Muscle layer of duodenum (tissue), 2 donors: ENCODE measurements at regions not wholly inside any gene's neighbourhood (a gene's known extent, or its start where the extent isn't known, plus 50 kb on each side); places are given as distances from the start of the nearest gene placed in this dataset.

Experiments used
- H3K27ac ChIP-seq: one replicate; pipeline ENCODE4 v1.7.0; 2013; ENCODE audit warnings: mild to moderate bottlenecking, low read length
- H3K27me3 ChIP-seq: one replicate; pipeline ENCODE4 v1.7.0; 2013; ENCODE audit warnings: low read depth, mild to moderate bottlenecking, control low read depth, low read length
- H3K36me3 ChIP-seq, 2 donors: one replicate each; pipeline ENCODE4 v1.7.0; 2013; ENCODE audit warnings: low read length in 2 of 2, control low read depth in 1 of 2, mild to moderate bottlenecking in 1 of 2; ENCODE audit not compliant: insufficient read depth in 2 of 2, control insufficient read depth in 1 of 2
- H3K4me1 ChIP-seq, 2 donors: one replicate each; pipeline ENCODE4 v1.7.0; 2013; ENCODE audit warnings: low read length in 2 of 2, mild to moderate bottlenecking in 2 of 2, control low read depth in 1 of 2, moderate library complexity in 1 of 2; ENCODE audit not compliant: insufficient read depth in 2 of 2, control insufficient read depth in 1 of 2
- H3K4me3 ChIP-seq, 2 donors: one replicate each; pipeline ENCODE4 v1.7.0; 2013; ENCODE audit warnings: low read length in 2 of 2, low read depth in 1 of 2, mild to moderate bottlenecking in 1 of 2
- H3K9me3 ChIP-seq, 2 donors: one replicate each; pipeline ENCODE4 v1.7.0; 2013; ENCODE audit warnings: low read length in 2 of 2, control low read depth in 1 of 2, mild to moderate bottlenecking in 1 of 2; ENCODE audit not compliant: control insufficient read depth in 1 of 2
- donor health status: healthy.

DNA sequence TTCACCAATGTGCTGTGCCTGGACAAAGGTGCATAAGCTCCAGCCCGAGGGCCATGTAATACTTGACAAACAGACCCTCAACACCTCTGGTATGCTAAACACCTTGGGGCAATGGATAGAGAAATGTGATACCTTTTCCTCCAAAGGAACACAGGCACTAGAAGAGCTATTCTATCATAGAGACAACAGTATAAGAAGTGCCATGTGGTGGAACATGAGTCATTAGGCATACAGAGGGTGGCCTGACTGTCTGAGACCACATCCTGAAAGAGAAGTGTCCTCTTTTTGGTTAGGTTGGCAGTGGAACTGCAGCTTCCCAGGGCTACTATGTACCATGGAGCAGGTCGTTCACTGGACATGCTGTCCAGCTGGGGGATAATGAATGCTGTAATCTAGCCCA, 153.9 kb downstream of the INSIG2 start:
- no peak overlapping the region for H3K27ac ChIP-seq
- H3K27me3 ChIP-seq: no peaks in the 10 kb centered on the region
- no peaks in the 10 kb centered on the region for H3K36me3 ChIP-seq
- no peaks in the 10 kb centered on the region for H3K4me1 ChIP-seq
- no peaks in the 10 kb centered on the region for H3K9me3 ChIP-seq
- no peak overlapping the region for H3K4me3 ChIP-seq

GRCh38 chr2:118241128-118241527, 152.9 kb downstream of the INSIG2 start:
- Histone ChIP-seq H3K9me3 (no peaks in the 10 kb centered on the region), H3K27me3 (no peaks in the 10 kb centered on the region), H3K4me3 (no peak overlapping the region), H3K4me1 (no peaks in the 10 kb centered on the region), H3K27ac (no peak overlapping the region), H3K36me3 (no peaks in the 10 kb centered on the region)

- H3K4me1 ChIP-seq: no peaks in the 10 kb centered on the region
- H3K4me3 ChIP-seq: no peak overlapping the region
- H3K27me3 ChIP-seq: no peaks in the 10 kb centered on the region
- H3K9me3 ChIP-seq: no peaks in the 10 kb centered on the region
- H3K36me3 ChIP-seq: no peaks in the 10 kb centered on the region
- no peak overlapping the region for H3K27ac ChIP-seq
Measured at GRCh38 chr2:118240276-118240675, 152.0 kb downstream of the INSIG2 start.

- Histone ChIP-seq H3K4me3 (no peak overlapping the region), H3K27ac (no peak overlapping the region), H3K36me3 (no peaks in the 10 kb centered on the region), H3K9me3 (no peaks in the 10 kb centered on the region), H3K27me3 (no peaks in the 10 kb centered on the region), H3K4me1 (no peaks in the 10 kb centered on the region)
Measured at GRCh38 chr2:118239284-118239683, 151.0 kb downstream of the INSIG2 start.

DNA sequence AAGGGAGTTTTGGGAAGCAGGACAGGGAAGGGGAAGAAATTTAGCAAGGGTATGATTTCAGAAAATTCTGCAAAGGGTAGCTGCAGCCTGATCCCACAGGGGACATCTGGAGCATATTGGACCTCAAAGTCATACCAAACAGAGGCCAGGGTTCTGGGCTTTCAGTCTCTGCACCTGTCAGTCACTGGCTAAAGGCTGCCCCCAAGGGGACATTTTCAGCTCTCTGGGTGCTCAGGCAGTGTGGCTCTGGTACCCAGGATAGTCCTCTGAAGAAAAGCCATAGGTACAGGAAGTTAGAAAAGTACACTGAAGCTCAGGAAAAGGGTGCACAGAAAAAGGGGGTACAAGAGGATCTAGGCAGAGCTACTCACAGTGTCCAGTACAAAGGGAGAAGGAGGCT, 149.2 kb downstream of the INSIG2 start:
- H3K4me3 ChIP-seq: no peak overlapping the region
- no peak overlapping the region for H3K27ac ChIP-seq
- H3K36me3 ChIP-seq: no peaks in the 10 kb centered on the region
- no peaks in the 10 kb centered on the region for H3K4me1 ChIP-seq
- no peaks in the 10 kb centered on the region for H3K27me3 ChIP-seq
- H3K9me3 ChIP-seq: no peaks in the 10 kb centered on the region

DNA sequence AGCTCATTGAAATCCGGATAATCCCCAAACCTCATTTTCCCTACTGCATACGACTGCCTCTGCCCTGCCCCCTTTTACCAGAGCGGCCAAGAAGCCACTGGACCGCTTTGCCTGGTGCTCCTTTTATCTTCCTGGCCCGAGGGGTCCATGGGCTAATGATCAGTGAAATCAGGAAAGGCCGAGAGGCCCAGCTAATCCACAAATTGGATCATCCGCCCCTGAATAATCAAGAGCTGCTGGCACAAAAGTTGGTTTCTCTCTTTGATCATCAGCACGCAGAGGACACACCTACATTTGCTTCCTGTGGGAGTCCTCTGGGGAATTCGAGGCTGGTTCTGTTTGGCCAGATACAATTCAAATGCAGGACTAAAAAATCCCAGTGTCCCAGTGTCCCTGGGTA, 144.5 kb downstream of the INSIG2 start:
- Histone ChIP-seq H3K4me1 (no peaks in the 10 kb centered on the region), H3K9me3 (no peaks in the 10 kb centered on the region), H3K4me3 (no peak overlapping the region), H3K27ac (no peak overlapping the region), H3K36me3 (no peaks in the 10 kb centered on the region), H3K27me3 (peaks cover 7% of the 10 kb centered on the region)

DNA sequence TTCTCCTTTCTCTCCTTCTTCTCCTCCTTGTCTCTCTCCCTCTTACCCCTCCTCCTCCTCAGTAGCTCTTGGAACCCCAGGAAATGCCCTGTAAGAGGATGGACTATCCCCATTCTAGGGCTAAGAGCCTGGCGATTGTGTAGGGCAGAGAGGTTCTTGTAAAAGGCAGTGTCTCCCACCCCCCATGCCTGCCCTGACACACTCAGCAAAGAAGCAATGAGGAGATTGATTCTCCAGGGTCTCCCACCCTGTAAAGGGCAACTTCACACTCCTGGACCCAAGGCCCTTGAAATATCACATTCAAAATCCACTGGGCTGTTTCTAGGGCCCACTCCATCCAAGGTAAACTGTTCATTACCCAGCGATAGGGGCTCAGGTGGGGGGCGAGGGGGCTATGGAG, 144.1 kb downstream of the INSIG2 start:
- H3K9me3 ChIP-seq: no peaks in the 10 kb centered on the region
- H3K36me3 ChIP-seq: no peaks in the 10 kb centered on the region
- no peak overlapping the region for H3K27ac ChIP-seq
- H3K4me3 ChIP-seq: no peak overlapping the region
- peaks cover 7% of the 10 kb centered on the region for H3K27me3 ChIP-seq
- no peaks in the 10 kb centered on the region for H3K4me1 ChIP-seq

DNA sequence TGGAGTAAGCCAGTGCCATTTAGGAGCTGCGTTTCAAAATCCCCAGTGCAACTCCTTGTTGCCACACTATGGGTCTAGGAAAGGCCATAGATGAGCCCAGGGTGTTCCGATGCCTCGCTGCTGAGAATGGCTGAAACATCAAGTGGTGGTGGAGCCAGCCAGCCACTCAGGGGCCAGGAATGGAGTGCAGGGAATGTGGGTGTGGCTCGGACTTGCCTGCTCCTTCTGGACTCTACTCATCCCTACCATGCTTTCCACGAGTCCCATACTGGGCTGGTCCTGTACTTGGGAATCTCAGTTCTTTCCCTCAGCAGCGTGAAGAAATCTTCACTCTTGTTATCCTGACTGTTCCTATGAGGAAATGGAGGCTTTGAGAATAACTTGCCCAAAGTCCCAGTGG, 143.5 kb downstream of the INSIG2 start:
- Histone ChIP-seq H3K4me1 (no peaks in the 10 kb centered on the region), H3K36me3 (no peaks in the 10 kb centered on the region), H3K27me3 (peaks cover 8% of the 10 kb centered on the region), H3K4me3 (no peak overlapping the region), H3K27ac (no peak overlapping the region), H3K9me3 (no peaks in the 10 kb centered on the region)

DNA sequence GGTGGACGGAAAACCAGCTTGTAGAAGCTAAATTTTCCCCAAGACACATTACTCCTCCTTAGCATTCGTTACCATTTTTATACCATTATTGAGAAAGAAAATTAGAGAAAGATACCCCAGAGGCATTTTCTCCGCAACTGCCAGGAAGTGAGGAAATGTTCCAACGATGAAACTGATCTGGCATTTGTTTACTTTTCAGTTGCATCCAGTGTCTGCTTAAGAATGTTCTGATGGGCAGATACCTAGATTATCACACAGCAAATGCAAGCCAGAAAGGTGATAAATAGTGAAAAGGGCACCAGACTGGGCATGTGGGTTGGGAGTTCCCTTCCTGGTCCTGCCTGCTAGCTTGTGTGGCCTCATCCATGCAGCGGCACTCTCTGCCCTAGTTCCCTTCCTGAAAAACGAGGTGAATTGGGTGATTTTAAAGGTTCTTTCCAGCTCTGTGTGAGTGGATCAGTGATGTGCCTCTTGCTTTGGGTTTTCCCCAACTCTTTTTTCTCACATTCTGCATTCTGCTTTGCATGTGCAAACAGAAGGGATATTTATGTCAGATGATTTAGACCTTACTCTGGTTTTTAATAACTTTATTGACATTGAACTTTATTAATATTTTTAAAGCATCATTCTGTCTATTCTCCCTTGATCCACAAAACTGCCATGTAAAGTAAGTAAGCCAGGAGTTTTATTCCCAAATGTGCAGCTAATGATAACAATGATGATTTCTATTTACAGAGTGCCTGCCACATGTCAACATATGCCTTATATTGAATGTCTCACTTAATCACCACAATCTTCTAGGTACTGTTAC, 139.6 kb downstream of the INSIG2 start:
- Histone ChIP-seq H3K27me3 (peaks cover 46% of the 10 kb centered on the region), H3K36me3 (no peaks in the 10 kb centered on the region), H3K4me1 (peaks cover 0 to 15% of the 10 kb centered on the region in 2 donors), H3K9me3 (no peaks in the 10 kb centered on the region), H3K27ac (no peak overlapping the region), H3K4me3 (no peak overlapping the region)

DNA sequence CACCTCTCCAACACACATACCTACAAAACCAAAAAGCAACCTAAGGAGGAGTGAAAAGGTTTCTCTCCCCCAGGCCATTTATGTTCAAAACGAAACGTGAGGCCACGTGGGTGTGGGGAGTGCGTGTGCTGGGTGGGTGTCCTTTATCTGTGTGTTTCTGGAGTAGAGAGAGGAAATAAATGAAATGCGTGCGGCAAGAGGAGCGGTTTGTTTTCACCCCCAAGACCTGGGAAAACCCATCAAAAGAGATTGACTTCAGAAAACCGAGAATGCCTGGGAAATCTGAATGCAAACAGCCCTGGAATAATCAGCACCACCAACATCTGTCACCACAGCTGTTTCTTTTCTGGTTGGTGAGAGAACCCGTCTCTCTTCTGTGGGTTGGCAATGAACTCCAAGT, 137.4 kb downstream of the INSIG2 start:
- peaks cover 57% of the 10 kb centered on the region for H3K27me3 ChIP-seq
- no peak overlapping the region for H3K4me3 ChIP-seq
- H3K36me3 ChIP-seq: no peaks in the 10 kb centered on the region
- no peak overlapping the region for H3K27ac ChIP-seq
- peaks cover 0 to 15% of the 10 kb centered on the region in 2 donors for H3K4me1 ChIP-seq
- no peaks in the 10 kb centered on the region for H3K9me3 ChIP-seq

- H3K36me3 ChIP-seq: no peaks in the 10 kb centered on the region
- H3K27me3 ChIP-seq: peaks cover 57% of the 10 kb centered on the region
- H3K9me3 ChIP-seq: no peaks in the 10 kb centered on the region
- peaks cover 0 to 15% of the 10 kb centered on the region in 2 donors for H3K4me1 ChIP-seq
- no peak overlapping the region for H3K27ac ChIP-seq
- no peak overlapping the region for H3K4me3 ChIP-seq
Measured at GRCh38 chr2:118224895-118225311, 136.6 kb downstream of the INSIG2 start.
